Type B pancreatic cell (in vitro differentiated cells): ENCODE measurements at regions not wholly inside any gene's neighbourhood (a gene's known extent, or its start where the extent isn't known, plus 50 kb on each side); places are given as distances from the start of the nearest gene placed in this dataset.

Experiments used
- DNase-seq: peaks from one replicate; pipeline ENCODE4 v3.0.0; 2021; ENCODE audit warnings: mixed read lengths; ENCODE audit not compliant: unreplicated experiment; ENCODE audit errors: extremely low spot score
- H3K27ac Mint-ChIP-seq: 2 replicates; pipeline ENCODE4 v1.8.0; 2021; ENCODE audit warnings: mild to moderate bottlenecking, mixed read lengths
- H3K27me3 Mint-ChIP-seq: 2 replicates; pipeline ENCODE4 v1.8.0; 2021; ENCODE audit warnings: mixed read lengths
- H3K36me3 Mint-ChIP-seq: 2 replicates; pipeline ENCODE4 v1.8.0; 2021; ENCODE audit warnings: mixed read lengths
- H3K4me1 Mint-ChIP-seq: one replicate; pipeline ENCODE4 v1.8.0; 2021; ENCODE audit warnings: mixed read lengths; ENCODE audit not compliant: unreplicated experiment
- H3K4me3 Mint-ChIP-seq: 2 replicates; pipeline ENCODE4 v1.8.0; 2021; ENCODE audit warnings: mild to moderate bottlenecking, mixed read lengths
- H3K9me3 Mint-ChIP-seq: 2 replicates; pipeline ENCODE4 v1.8.0; 2021; ENCODE audit warnings: mixed read lengths
- CTCF ChIP-seq: fragments of 200-600 bp; sonication (generic); conservative IDR thresholded peaks from 2 replicates; pipeline ENCODE4 v1.5.0; 2021; ENCODE audit warnings: antibody characterized with exemption, mild to moderate bottlenecking

- Mint-ChIP-seq H3K4me3 (no peak overlapping the region), H3K36me3 (no peaks in the 10 kb centered on the region), H3K4me1 (no peaks in the 10 kb centered on the region), H3K27me3 (peaks cover 5% of the 10 kb centered on the region), H3K27ac (no peak overlapping the region), H3K9me3 (peaks cover 4% of the 10 kb centered on the region)
- peak; percentile 29 for DNase-seq
- no peak for TF ChIP-seq CTCF
These were observed 239.4 kb upstream of the HDAC4 start for GRCh38 chr2:239640210-239640609.

GRCh38 chr2:239639421-239640185 is 238.8 kb upstream of the HDAC4 start:
- peak; percentile 64 for DNase-seq
- no peak for TF ChIP-seq CTCF
- H3K4me1 Mint-ChIP-seq, result no peaks in the 10 kb centered on the region
- peaks cover 2% of the 10 kb centered on the region for H3K27me3 Mint-ChIP-seq
- H3K36me3 Mint-ChIP-seq, result no peaks in the 10 kb centered on the region
- peaks cover 2% of the 10 kb centered on the region for H3K9me3 Mint-ChIP-seq
- no peak overlapping the region for H3K27ac Mint-ChIP-seq
- H3K4me3 Mint-ChIP-seq, result no peak overlapping the region

GRCh38 chr2:239638376-239638775 is 237.6 kb upstream of the HDAC4 start:
- TF ChIP-seq CTCF, result no peak
- Mint-ChIP-seq H3K27ac (no peak overlapping the region), H3K4me3 (no peak overlapping the region), H3K9me3 (peaks cover 4% of the 10 kb centered on the region), H3K4me1 (no peaks in the 10 kb centered on the region), H3K27me3 (peaks cover 2% of the 10 kb centered on the region), H3K36me3 (no peaks in the 10 kb centered on the region)
- peak; percentile 16 for DNase-seq

GRCh38 chr2:239636808-239637207 is 236.0 kb upstream of the HDAC4 start:
- Mint-ChIP-seq H3K9me3 (peaks cover 4% of the 10 kb centered on the region), H3K4me3 (no peak overlapping the region), H3K27ac (no peak overlapping the region), H3K36me3 (no peaks in the 10 kb centered on the region), H3K4me1 (no peaks in the 10 kb centered on the region), H3K27me3 (peaks cover 2% of the 10 kb centered on the region)
- DNase-seq, result no peak
- TF ChIP-seq CTCF, result no peak

DNA sequence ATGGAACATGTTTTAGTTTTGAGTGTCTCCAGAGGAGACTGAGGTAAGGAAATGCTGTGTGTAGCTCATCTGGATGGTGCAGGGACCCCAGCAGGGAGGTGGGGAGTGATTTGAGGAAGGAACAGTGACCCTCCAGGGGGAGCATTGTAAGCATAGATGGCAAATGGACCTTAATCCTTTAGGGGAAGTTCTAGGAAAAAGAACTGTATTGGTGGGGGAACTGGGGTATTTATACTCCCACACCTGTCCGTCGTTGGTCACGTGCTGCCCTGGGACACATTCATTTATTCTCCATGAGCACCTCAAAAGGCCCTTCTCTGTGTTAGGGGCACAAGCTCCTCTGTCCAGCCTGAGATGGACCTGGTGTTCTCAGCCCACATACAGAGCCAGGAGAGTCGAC is 233.9 kb upstream of the HDAC4 start:
- H3K4me1 Mint-ChIP-seq, result no peaks in the 10 kb centered on the region
- no peak overlapping the region for H3K4me3 Mint-ChIP-seq
- peaks cover 2% of the 10 kb centered on the region for H3K27me3 Mint-ChIP-seq
- peaks cover 4% of the 10 kb centered on the region for H3K9me3 Mint-ChIP-seq
- H3K36me3 Mint-ChIP-seq, result no peaks in the 10 kb centered on the region
- no peak for TF ChIP-seq CTCF
- no peak for DNase-seq
- H3K27ac Mint-ChIP-seq, result no peak overlapping the region
